GM12874 (cell line): ENCODE measurements at regions not wholly inside any gene's neighbourhood (a gene's known extent, or its start where the extent isn't known, plus 50 kb on each side); places are given as distances from the start of the nearest gene placed in this dataset.

Source experiments
- TF ChIP-seq, protein P1 (sequence below): IDR thresholded peaks from 2 replicates; pipeline ENCODE4 v1.5.1; 2011; ENCODE audit warnings: low read depth, mild to moderate bottlenecking, control low read depth, low read length, moderate library complexity; ENCODE audit not compliant: insufficient read depth

DNA sequence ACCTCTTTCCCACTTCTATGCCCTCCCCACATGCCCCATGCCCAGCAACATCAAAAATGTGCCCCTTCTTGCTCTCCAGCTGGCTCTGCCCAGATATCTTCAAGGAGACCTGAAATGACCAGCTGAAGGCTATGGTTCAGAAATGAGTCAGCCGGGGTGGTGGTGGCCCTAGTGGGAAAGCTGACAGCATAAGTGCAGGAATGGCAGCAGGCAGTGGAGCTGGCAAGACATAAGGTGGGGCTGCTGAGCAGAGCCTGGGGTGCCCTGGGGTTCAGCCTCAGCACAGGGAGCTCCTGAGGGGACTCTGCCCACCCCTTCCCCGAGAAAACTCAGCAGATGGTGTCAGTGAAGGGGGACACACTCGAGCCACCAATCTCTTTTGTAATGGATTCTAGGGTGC, 593.4 kb downstream of the BUD13 start:
- TF ChIP-seq, protein P1, sequence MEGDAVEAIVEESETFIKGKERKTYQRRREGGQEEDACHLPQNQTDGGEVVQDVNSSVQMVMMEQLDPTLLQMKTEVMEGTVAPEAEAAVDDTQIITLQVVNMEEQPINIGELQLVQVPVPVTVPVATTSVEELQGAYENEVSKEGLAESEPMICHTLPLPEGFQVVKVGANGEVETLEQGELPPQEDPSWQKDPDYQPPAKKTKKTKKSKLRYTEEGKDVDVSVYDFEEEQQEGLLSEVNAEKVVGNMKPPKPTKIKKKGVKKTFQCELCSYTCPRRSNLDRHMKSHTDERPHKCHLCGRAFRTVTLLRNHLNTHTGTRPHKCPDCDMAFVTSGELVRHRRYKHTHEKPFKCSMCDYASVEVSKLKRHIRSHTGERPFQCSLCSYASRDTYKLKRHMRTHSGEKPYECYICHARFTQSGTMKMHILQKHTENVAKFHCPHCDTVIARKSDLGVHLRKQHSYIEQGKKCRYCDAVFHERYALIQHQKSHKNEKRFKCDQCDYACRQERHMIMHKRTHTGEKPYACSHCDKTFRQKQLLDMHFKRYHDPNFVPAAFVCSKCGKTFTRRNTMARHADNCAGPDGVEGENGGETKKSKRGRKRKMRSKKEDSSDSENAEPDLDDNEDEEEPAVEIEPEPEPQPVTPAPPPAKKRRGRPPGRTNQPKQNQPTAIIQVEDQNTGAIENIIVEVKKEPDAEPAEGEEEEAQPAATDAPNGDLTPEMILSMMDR, result no peak

DNA sequence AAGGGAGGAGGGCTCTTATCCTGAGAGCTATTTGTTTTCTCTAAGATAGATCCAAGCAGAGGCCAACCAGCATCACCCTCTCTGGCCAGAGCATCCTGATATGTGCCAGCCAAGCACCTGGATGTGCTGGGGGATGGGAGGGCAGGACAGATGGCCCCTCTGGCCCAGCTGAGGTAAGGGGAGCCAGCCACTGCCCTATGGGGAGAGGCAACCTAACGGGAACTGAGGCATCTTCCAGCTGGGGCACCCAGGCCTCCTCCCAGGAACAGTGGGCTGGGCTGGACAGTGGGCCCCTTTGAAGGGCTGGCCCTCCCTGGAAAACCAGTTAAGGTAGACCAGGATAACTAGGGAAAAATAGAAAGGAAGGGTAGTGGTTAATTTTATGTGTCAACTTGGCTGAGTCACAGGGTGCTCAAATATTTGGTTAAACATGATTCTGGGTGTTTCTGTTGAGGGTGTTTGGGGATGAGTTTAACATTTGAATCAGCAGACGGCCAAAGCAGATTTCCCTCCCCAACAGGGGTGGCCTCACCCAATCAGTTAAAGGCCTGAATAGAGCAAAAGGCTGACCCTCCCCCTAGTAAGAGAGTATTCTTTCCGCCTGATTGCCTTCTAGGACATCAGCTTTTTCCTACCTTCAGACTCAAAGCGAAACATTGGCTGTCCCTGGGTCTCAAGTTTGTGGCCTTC, 595.1 kb downstream of the BUD13 start:
- TF ChIP-seq, protein P1, result no peak

DNA sequence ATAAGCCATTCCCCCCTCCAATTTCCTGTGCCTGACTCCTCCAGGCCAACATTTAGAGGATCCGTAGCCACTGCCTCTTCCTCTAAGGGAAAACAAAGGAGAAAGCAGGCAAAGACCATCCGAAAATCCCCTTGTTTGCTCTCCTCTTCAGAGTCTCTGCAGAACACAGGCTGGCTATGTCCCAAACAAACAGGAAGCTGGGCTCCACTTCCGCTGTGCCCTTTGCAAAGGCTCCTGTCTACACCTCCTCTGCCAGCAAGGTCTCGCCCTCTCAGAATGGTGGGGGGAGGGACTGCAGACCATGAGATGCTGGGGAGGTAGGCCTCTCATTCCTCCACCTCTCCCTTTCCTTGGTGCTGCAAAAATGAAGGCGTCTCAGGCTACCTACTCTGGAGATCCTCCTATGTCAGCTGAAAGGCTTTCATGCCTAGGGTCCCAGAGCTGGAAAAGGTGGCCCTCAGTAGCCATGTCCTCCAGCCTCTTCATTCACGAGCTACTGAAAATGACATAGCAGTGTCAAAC, 596.2 kb downstream of the BUD13 start:
- TF ChIP-seq, protein P1, result no peak

- TF ChIP-seq, protein P1, result no peak
Observed at GRCh38 chr11:116175707-116176106, 597.1 kb downstream of the BUD13 start.

DNA sequence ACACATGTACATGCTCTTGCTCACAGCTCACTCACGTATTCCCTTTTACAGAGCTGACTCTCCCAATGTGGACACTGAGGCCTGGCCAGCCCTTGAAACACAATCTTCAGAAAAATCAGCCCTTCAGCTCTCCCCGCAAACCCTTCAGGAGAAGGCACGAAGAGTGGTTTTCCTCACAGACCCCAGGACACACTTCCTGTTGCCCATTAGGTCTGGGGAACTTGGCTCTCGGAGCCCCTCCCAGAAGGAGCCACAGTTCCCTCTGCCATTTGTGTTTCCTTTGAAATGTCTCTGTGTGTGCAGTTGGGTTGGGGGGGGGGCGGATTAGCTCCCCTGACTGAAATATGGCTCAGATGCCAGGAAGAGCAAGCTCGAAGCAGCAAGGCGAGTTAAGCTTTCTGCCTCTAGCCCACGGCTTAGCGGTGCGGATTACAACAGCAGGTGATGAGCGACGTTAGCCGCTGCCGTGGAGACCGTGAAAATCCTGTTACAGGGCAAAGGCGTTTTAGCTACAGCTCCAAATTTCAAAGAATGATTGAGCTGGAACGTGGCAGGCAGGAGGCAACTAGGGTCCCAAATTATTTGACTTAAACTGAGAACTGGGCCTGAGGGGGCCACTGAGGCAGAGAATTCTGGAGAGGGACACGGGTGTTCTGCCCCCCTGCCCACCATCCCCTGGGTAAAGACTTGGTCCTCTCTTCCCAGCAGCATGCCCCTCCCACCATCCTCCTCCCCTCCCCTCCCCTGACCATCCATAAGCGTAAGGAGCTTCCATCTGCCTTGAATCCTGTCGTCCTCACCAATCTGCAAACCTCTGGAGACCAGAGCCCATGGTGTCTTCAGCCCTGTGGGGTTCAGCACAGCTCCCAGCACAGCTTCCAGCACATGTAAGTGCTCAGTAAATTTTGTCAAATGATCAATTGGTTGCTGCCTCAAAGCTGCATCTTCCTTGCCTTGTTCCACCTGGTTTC, 598.6 kb downstream of the BUD13 start:
- TF ChIP-seq, protein P1, result no peak

DNA sequence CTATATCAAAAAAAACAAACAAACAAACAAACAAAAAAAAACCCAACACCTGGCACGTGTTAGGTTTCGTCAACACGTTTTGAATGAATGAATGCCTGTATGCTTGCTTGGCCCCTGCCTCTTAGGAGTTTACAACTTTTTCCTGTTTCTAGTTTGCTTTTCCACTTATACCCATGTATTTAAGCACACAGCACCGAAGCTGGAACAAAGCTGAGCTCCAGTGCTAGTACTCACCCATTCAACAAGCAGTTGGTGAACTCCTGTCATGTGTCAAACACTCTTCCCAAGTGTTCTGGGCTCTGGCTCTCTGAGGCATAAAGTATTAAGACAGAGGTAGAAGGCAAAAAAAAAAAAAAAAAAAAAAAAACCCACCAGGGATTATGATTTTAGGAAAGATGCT, 599.3 kb downstream of the BUD13 start:
- TF ChIP-seq, protein P1, result no peak

- TF ChIP-seq, protein P1, result no peak
Observed at GRCh38 chr11:116172851-116173250, 599.9 kb downstream of the BUD13 start.
